H9 (cell line): ENCODE measurements at regions not wholly inside any gene's neighbourhood (a gene's known extent, or its start where the extent isn't known, plus 50 kb on each side); places are given as distances from the start of the nearest gene placed in this dataset.

Source experiments
- DNase-seq: peaks from one replicate; pipeline ENCODE4 v3.0.0-alpha.2; 2017
- H2AFZ ChIP-seq: one replicate; pipeline ENCODE4 v1.6.1; 2013; ENCODE audit warnings: mild to moderate bottlenecking, low read length, control low read depth, moderate library complexity
- H2AK5ac ChIP-seq: 2 replicates; pipeline ENCODE4 v1.6.1; 2013; ENCODE audit warnings: low read length, control low read depth, mixed read lengths; ENCODE audit not compliant: insufficient read length
- H2BK120ac ChIP-seq: one replicate; pipeline ENCODE4 v1.6.1; 2013; ENCODE audit warnings: low read depth, mild to moderate bottlenecking, low read length, control low read depth, inconsistent platforms; ENCODE audit not compliant: poor library complexity, severe bottlenecking
- H2BK12ac ChIP-seq: 2 replicates; pipeline ENCODE4 v1.6.1; 2013; ENCODE audit warnings: low read length, control low read depth, mixed read lengths, low read depth; ENCODE audit not compliant: insufficient read length
- H2BK15ac ChIP-seq: 2 replicates; pipeline ENCODE4 v1.6.1; 2013; ENCODE audit warnings: low read depth, low read length, control low read depth
- H2BK20ac ChIP-seq: one replicate; pipeline ENCODE4 v1.6.1; 2013; ENCODE audit warnings: low read depth, mild to moderate bottlenecking, low read length, control low read depth, inconsistent platforms; ENCODE audit not compliant: poor library complexity, severe bottlenecking
- H2BK5ac ChIP-seq: 2 replicates; pipeline ENCODE4 v1.6.1; 2013; ENCODE audit warnings: low read length, control low read depth, mixed read lengths; ENCODE audit not compliant: insufficient read length
- H3K14ac ChIP-seq: 2 replicates; pipeline ENCODE4 v1.6.1; 2013; ENCODE audit warnings: low read length, control low read depth; ENCODE audit not compliant: insufficient read depth
- H3K18ac ChIP-seq: 2 replicates; pipeline ENCODE4 v1.6.1; 2013; ENCODE audit warnings: low read depth, mild to moderate bottlenecking, mixed read lengths, low read length, control low read depth; ENCODE audit not compliant: insufficient read length
- H3K23ac ChIP-seq: 2 replicates; pipeline ENCODE4 v1.6.1; 2013; ENCODE audit warnings: low read length, control low read depth, mixed read lengths, low read depth; ENCODE audit not compliant: insufficient read length
- H3K23me2 ChIP-seq: 2 replicates; pipeline ENCODE4 v1.6.1; 2013; ENCODE audit warnings: low read depth, mild to moderate bottlenecking, mixed read lengths, low read length, control low read depth; ENCODE audit not compliant: insufficient read length, poor library complexity, severe bottlenecking
- H3K27ac ChIP-seq: 2 replicates; pipeline ENCODE4 v1.5.1; 2013; ENCODE audit warnings: low read length, control low read depth, mixed read lengths, low read depth; ENCODE audit not compliant: insufficient read length
- H3K27me3 ChIP-seq: 2 replicates; pipeline ENCODE4 v1.6.1; 2013; ENCODE audit warnings: low read length, control low read depth, inconsistent platforms; ENCODE audit not compliant: insufficient read depth
- H3K4ac ChIP-seq: 2 replicates; pipeline ENCODE4 v1.6.1; 2013; ENCODE audit warnings: low read depth, mild to moderate bottlenecking, control low read depth, inconsistent platforms, low read length, moderate library complexity
- H3K4me1 ChIP-seq: 2 replicates; pipeline ENCODE4 v1.6.1; 2013; ENCODE audit warnings: low read length, control low read depth, inconsistent platforms; ENCODE audit not compliant: insufficient read depth
- H3K4me2 ChIP-seq: 2 replicates; pipeline ENCODE4 v1.6.1; 2013; ENCODE audit warnings: low read length, control low read depth, mixed read lengths; ENCODE audit not compliant: insufficient read length, insufficient read depth
- H3K56ac ChIP-seq: 2 replicates; pipeline ENCODE4 v1.6.1; 2013; ENCODE audit warnings: low read depth, mild to moderate bottlenecking, mixed read lengths, low read length, control low read depth; ENCODE audit not compliant: insufficient read length
- H3K79me1 ChIP-seq: 2 replicates; pipeline ENCODE4 v1.6.1; 2013; ENCODE audit warnings: low read depth, mild to moderate bottlenecking, moderate library complexity, low read length, control low read depth, inconsistent platforms; ENCODE audit not compliant: insufficient read depth, poor library complexity, severe bottlenecking
- H3K79me2 ChIP-seq: 2 replicates; pipeline ENCODE4 v1.6.1; 2013; ENCODE audit warnings: low read length, control low read depth, inconsistent platforms; ENCODE audit not compliant: insufficient read depth
- H3K9ac ChIP-seq: 2 replicates; pipeline ENCODE4 v1.6.1; 2013; ENCODE audit warnings: low read length, control low read depth, mixed read lengths; ENCODE audit not compliant: insufficient read length; ENCODE audit errors: extremely low read depth
- H3K9me3 ChIP-seq: one replicate; pipeline ENCODE4 v1.6.1; 2013; ENCODE audit warnings: low read depth, low read length, inconsistent platforms; ENCODE audit not compliant: control insufficient read depth
- H3T11ph ChIP-seq: one replicate; pipeline ENCODE4 v1.6.1; 2013; ENCODE audit warnings: mild to moderate bottlenecking, low read length, control low read depth, inconsistent platforms
- H4K20me1 ChIP-seq: one replicate; pipeline ENCODE4 v1.6.1; 2013; ENCODE audit not compliant: control insufficient read depth, insufficient read length, insufficient read depth
- H4K5ac ChIP-seq: 2 replicates; pipeline ENCODE4 v1.6.1; 2013; ENCODE audit warnings: low read depth, mild to moderate bottlenecking, mixed read lengths, low read length, control low read depth; ENCODE audit not compliant: insufficient read length
- H4K8ac ChIP-seq: replicated peaks from 2 replicates; pipeline ENCODE4 v1.6.1; 2013; ENCODE audit warnings: low read length, control low read depth, mixed read lengths, low read depth; ENCODE audit not compliant: insufficient read length
- H4K91ac ChIP-seq: 2 replicates; pipeline ENCODE4 v1.6.1; 2013; ENCODE audit warnings: low read depth, mild to moderate bottlenecking, moderate library complexity, mixed read lengths, low read length, control low read depth; ENCODE audit not compliant: insufficient read length
- H3K27ac Mint-ChIP-seq, 3 experiments: 2 replicates in 2 of 3; 3 replicates in 1 of 3; pipeline ENCODE4 v1.8.0; 2020 to 2021; ENCODE audit warnings: mixed read lengths in 3 of 3, mild to moderate bottlenecking in 1 of 3, moderate library complexity in 1 of 3
- H3K27me3 Mint-ChIP-seq: 2 replicates; pipeline ENCODE4 v1.8.0; 2021; ENCODE audit warnings: low read depth, mild to moderate bottlenecking, moderate library complexity, mixed read lengths
- H3K36me3 Mint-ChIP-seq, 3 experiments: 2 replicates in 2 of 3; 3 replicates in 1 of 3; pipeline ENCODE4 v1.8.0; 2020 to 2021; ENCODE audit warnings: low read depth in 3 of 3, mixed read lengths in 3 of 3; ENCODE audit not compliant: insufficient read depth in 1 of 3
- H3K4me1 Mint-ChIP-seq, 2 experiments: 2 replicates each; pipeline ENCODE4 v1.8.0; 2020; ENCODE audit warnings: mixed read lengths in 2 of 2
- H3K4me3 Mint-ChIP-seq, 2 experiments: 2 replicates in 1 of 2; 3 replicates in 1 of 2; pipeline ENCODE4 v1.8.0; 2020 to 2021; ENCODE audit warnings: mild to moderate bottlenecking in 2 of 2, mixed read lengths in 2 of 2, moderate library complexity in 1 of 2
- H3K9me3 Mint-ChIP-seq, 2 experiments: 2 replicates in 1 of 2; 3 replicates in 1 of 2; pipeline ENCODE4 v1.8.0; 2020; ENCODE audit warnings: mild to moderate bottlenecking in 2 of 2, mixed read lengths in 2 of 2, moderate library complexity in 1 of 2
- CTCF ChIP-seq: fragments of 200-600 bp; sonication (generic); conservative IDR thresholded peaks from 3 replicates; pipeline ENCODE4 v1.8.0; 2021; ENCODE audit warnings: antibody characterized with exemption, mild to moderate bottlenecking
- WGBS: extraction: QIAGEN DNeasy Blood & Tissue Kit; methylation state at CpG from one replicate; pipeline ENCODE4 v1.1.7; 2013; ENCODE audit warnings: missing lambda C conversion rate, low lambda C conversion rate, mixed read lengths; ENCODE audit not compliant: insufficient read length; ENCODE audit errors: extremely low coverage; 5-methylcytosine and 5-hydroxymethylcytosine counted together

- Histone ChIP-seq H3K23me2 (no peaks in the 10 kb centered on the region), H4K5ac (no peak overlapping the region), H3K4ac (no peak overlapping the region), H3K18ac (no peak overlapping the region), H2BK120ac (no peak overlapping the region), H4K8ac (no peak overlapping the region), H3T11ph (no peak overlapping the region), H2AK5ac (no peak overlapping the region), H3K9ac (no peak overlapping the region), H3K79me1 (no peaks in the 10 kb centered on the region), H3K23ac (no peak overlapping the region), H2BK5ac (no peak overlapping the region), H3K56ac (no peak overlapping the region), H4K20me1 (no peaks in the 10 kb centered on the region), H3K79me2 (no peaks in the 10 kb centered on the region), H3K9me3 (no peaks in the 10 kb centered on the region), H3K14ac (no peak overlapping the region), H3K27me3 (no peaks in the 10 kb centered on the region), H3K4me1 (no peaks in the 10 kb centered on the region), H2BK12ac (no peak overlapping the region), H2BK15ac (no peak overlapping the region), H4K91ac (no peak overlapping the region), H3K27ac (no peak overlapping the region), H3K4me2 (no peak overlapping the region), H2AFZ (no peak overlapping the region), H2BK20ac (no peak overlapping the region)
- H3K27me3 Mint-ChIP-seq, result no peaks in the 10 kb centered on the region
- no peak for DNase-seq
- WGBS, result no CpG with 5 or more reads among the region's 1 CpG
- peaks cover 1 to 8% (median 3%) of the 10 kb centered on the region in 3 experiments; a peak in 4 of 7 replicates for H3K36me3 Mint-ChIP-seq
- TF ChIP-seq CTCF, result no peak
- peaks cover 4 to 5% of the 10 kb centered on the region in 2 experiments; a peak in 3 of 4 replicates for H3K4me1 Mint-ChIP-seq
- no peak overlapping the region for H3K4me3 Mint-ChIP-seq
- H3K27ac Mint-ChIP-seq, result no peak overlapping the region; a peak in 1 of 7 replicates
- H3K9me3 Mint-ChIP-seq, result peaks cover 5 to 6% of the 10 kb centered on the region in 2 experiments
Observed at GRCh38 chr21:18478513-18478912, 74.9 kb upstream of the TMPRSS15 start.
